Neural progenitor cell (in vitro differentiated cells): ENCODE measurements at regions not wholly inside any gene's neighbourhood (a gene's known extent, or its start where the extent isn't known, plus 50 kb on each side); places are given as distances from the start of the nearest gene placed in this dataset.

Source experiments
- DNase-seq: peaks from one replicate; pipeline ENCODE4 v3.0.0-alpha.2; 2016; ENCODE audit warnings: low spot score
- H2AFZ ChIP-seq: fragments of 200-600 bp; sonication (generic); replicated peaks from 2 replicates; pipeline ENCODE4 v1.6.1; 2016; ENCODE audit warnings: antibody characterized with exemption
- H3F3A ChIP-seq: fragments of 200-600 bp; sonication (generic); 2 replicates; pipeline ENCODE4 v1.6.1; 2016; ENCODE audit warnings: antibody characterized with exemption, low read depth
- H3K27ac ChIP-seq: fragments of 200-600 bp; sonication (generic); 2 replicates; pipeline ENCODE4 v1.5.1; 2016; ENCODE audit warnings: mild to moderate bottlenecking
- H3K27me3 ChIP-seq: fragments of 200-600 bp; sonication (generic); 2 replicates; pipeline ENCODE4 v1.6.1; 2016; ENCODE audit warnings: mild to moderate bottlenecking, moderate library complexity
- H3K36me3 ChIP-seq: fragments of 200-600 bp; sonication (generic); 2 replicates; pipeline ENCODE4 v1.5.1; 2016
- H3K4me1 ChIP-seq: fragments of 200-600 bp; sonication (generic); 2 replicates; pipeline ENCODE4 v1.6.1; 2016; ENCODE audit warnings: mixed run types
- H3K4me2 ChIP-seq: fragments of 200-600 bp; sonication (generic); 2 replicates; pipeline ENCODE4 v1.6.1; 2016
- H3K4me3 ChIP-seq: fragments of 200-600 bp; sonication (generic); 2 replicates; pipeline ENCODE4 v1.5.1; 2016
- H3K79me2 ChIP-seq: fragments of 200-600 bp; sonication (generic); 2 replicates; pipeline ENCODE4 v1.6.1; 2016; ENCODE audit warnings: low read depth
- H3K9ac ChIP-seq: fragments of 200-600 bp; sonication (generic); 2 replicates; pipeline ENCODE4 v1.6.1; 2016
- H3K9me3 ChIP-seq: fragments of 200-600 bp; sonication (generic); 2 replicates; pipeline ENCODE4 v1.5.1; 2016; ENCODE audit warnings: low read depth
- H4K20me1 ChIP-seq: fragments of 200-600 bp; sonication (generic); 2 replicates; pipeline ENCODE4 v1.6.1; 2016; ENCODE audit warnings: low read depth
- H3K27ac Mint-ChIP-seq: 3 replicates; pipeline ENCODE4 v1.8.0; 2021; ENCODE audit warnings: mixed read lengths
- H3K27me3 Mint-ChIP-seq: 2 replicates; pipeline ENCODE4 v1.8.0; 2022; ENCODE audit warnings: low read depth, mild to moderate bottlenecking, inconsistent platforms, moderate library complexity, mixed read lengths; ENCODE audit not compliant: insufficient read depth
- H3K36me3 Mint-ChIP-seq: 3 replicates; pipeline ENCODE4 v1.8.0; 2021; ENCODE audit warnings: mixed read lengths
- H3K4me1 Mint-ChIP-seq: 3 replicates; pipeline ENCODE4 v1.8.0; 2021; ENCODE audit warnings: mixed read lengths
- H3K4me3 Mint-ChIP-seq: 3 replicates; pipeline ENCODE4 v1.8.0; 2021; ENCODE audit warnings: mild to moderate bottlenecking, moderate library complexity, mixed read lengths
- H3K9me3 Mint-ChIP-seq: 3 replicates; pipeline ENCODE4 v1.8.0; 2020; ENCODE audit warnings: mixed read lengths
- EZH2 ChIP-seq: fragments of 200-600 bp; sonication (generic); IDR thresholded peaks from 2 replicates; pipeline ENCODE4 v1.6.1; 2017; ENCODE audit warnings: antibody characterized with exemption, mild to moderate bottlenecking, moderate library complexity
- EZH2phosphoT487 ChIP-seq: fragments of 200-600 bp; sonication (generic); IDR thresholded peaks from 2 replicates; pipeline ENCODE4 v1.6.1; 2017; ENCODE audit warnings: antibody characterized with exemption
- TF ChIP-seq, protein P1 (sequence below): fragments of 200-600 bp; sonication (generic); IDR thresholded peaks from 2 replicates; pipeline ENCODE4 v1.5.1; 2017; ENCODE audit warnings: antibody characterized with exemption, mild to moderate bottlenecking

DNA sequence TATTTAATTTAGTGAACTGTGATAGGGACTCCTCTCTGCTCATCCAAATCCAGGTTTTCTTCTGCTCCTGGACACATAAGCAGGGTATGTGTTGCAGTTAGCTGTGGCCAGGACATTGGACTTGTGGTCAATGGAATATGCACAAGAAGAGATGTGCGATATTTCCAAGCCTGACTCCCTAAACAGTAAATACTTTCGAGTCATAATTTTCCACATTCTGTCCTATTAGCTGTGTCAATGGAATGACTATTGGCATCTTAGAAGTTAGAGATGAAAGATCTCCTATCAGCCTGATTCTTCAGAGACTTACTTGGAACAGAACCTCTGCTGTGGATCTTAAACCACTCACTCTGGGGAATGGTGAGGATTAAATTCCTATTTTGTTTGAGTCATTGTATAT, 771.0 kb downstream of the EFNB2 start:
- H3K4me3 Mint-ChIP-seq, result no peak overlapping the region
- no peaks in the 10 kb centered on the region for H3K4me1 ChIP-seq
- no peak overlapping the region for H3K27ac ChIP-seq

DNA sequence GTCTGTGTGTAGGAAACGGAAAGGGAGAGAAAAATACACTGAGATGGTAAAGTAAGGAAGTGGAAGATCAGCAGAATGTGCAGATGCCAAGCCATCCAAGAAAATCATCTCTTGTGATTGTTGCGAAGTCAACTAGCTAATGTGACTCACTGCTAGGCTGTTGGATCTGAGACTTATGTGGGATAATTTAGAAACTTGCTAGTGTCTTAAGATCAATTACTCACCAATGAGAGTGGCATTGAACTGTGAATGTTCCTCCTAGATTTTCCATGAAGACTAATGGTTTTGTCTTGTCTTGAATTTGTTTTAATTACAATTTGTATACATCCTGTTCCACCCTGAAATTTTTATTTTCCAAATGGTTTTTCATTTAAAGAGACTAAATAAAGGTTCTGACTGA, 771.6 kb downstream of the EFNB2 start:
- peaks cover 2% of the 10 kb centered on the region for H3K27me3 Mint-ChIP-seq
- no peaks in the 10 kb centered on the region for H3K36me3 Mint-ChIP-seq
- Histone ChIP-seq H3K27me3 (no peaks in the 10 kb centered on the region), H3K36me3 (no peaks in the 10 kb centered on the region), H3K79me2 (no peaks in the 10 kb centered on the region), H2AFZ (no peak overlapping the region), H3K27ac (no peak overlapping the region), H3F3A (no peaks in the 10 kb centered on the region), H3K4me1 (no peaks in the 10 kb centered on the region), H3K4me2 (no peak overlapping the region), H3K9ac (no peak overlapping the region), H3K4me3 (no peak overlapping the region), H3K9me3 (no peaks in the 10 kb centered on the region), H4K20me1 (no peaks in the 10 kb centered on the region)
- H3K4me1 Mint-ChIP-seq, result no peaks in the 10 kb centered on the region
- no peaks in the 10 kb centered on the region for H3K9me3 Mint-ChIP-seq
- H3K27ac Mint-ChIP-seq, result no peak overlapping the region
- no peak for TF ChIP-seq EZH2
- TF ChIP-seq, protein P1, sequence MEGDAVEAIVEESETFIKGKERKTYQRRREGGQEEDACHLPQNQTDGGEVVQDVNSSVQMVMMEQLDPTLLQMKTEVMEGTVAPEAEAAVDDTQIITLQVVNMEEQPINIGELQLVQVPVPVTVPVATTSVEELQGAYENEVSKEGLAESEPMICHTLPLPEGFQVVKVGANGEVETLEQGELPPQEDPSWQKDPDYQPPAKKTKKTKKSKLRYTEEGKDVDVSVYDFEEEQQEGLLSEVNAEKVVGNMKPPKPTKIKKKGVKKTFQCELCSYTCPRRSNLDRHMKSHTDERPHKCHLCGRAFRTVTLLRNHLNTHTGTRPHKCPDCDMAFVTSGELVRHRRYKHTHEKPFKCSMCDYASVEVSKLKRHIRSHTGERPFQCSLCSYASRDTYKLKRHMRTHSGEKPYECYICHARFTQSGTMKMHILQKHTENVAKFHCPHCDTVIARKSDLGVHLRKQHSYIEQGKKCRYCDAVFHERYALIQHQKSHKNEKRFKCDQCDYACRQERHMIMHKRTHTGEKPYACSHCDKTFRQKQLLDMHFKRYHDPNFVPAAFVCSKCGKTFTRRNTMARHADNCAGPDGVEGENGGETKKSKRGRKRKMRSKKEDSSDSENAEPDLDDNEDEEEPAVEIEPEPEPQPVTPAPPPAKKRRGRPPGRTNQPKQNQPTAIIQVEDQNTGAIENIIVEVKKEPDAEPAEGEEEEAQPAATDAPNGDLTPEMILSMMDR, result no peak
- TF ChIP-seq EZH2phosphoT487, result no peak
- DNase-seq, result no peak
- H3K4me3 Mint-ChIP-seq, result no peak overlapping the region

More for the DNA sequence above, 771.0 kb downstream of the EFNB2 start:
- no peak overlapping the region for H3K27ac Mint-ChIP-seq
- H3K36me3 Mint-ChIP-seq, result no peaks in the 10 kb centered on the region
- Histone ChIP-seq H3K36me3 (no peaks in the 10 kb centered on the region), H3K9me3 (no peaks in the 10 kb centered on the region), H3K79me2 (no peaks in the 10 kb centered on the region), H4K20me1 (no peaks in the 10 kb centered on the region), H2AFZ (no peak overlapping the region), H3F3A (no peaks in the 10 kb centered on the region), H3K4me3 (no peak overlapping the region), H3K9ac (no peak overlapping the region), H3K27me3 (no peaks in the 10 kb centered on the region), H3K4me2 (no peak overlapping the region)
- peaks cover 3% of the 10 kb centered on the region for H3K9me3 Mint-ChIP-seq
- peaks cover 2% of the 10 kb centered on the region for H3K27me3 Mint-ChIP-seq
- TF ChIP-seq, protein P1, result no peak
- TF ChIP-seq EZH2phosphoT487 (no peak), EZH2 (no peak)
- H3K4me1 Mint-ChIP-seq, result no peaks in the 10 kb centered on the region
- DNase-seq, result no peak

DNA sequence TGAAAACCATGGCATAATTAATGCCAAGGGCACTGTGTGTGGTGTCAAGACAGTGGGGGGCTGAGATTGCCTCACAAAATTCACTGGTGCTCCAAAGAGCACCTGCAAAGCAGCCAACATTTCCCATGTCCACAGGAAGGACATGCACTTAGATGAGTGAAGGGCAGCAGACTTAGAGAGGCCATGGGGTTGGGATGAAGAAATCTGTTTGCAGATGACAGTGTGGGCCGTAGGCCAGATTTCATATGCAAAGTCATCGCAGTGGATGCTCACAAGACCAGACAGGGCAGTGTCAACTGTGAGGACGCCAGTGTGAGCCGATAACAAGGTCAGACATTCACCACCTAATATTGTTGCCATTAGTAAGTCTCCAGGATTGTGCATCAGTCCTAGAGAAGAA, 773.4 kb downstream of the EFNB2 start:
- no peak for DNase-seq
- H3K27me3 Mint-ChIP-seq, result peaks cover 2% of the 10 kb centered on the region

More for the DNA sequence above, 773.4 kb downstream of the EFNB2 start:
- no peaks in the 10 kb centered on the region for H3K9me3 Mint-ChIP-seq
- no peak overlapping the region for H3K4me3 ChIP-seq
- H3K27ac Mint-ChIP-seq, result no peak overlapping the region
- H4K20me1 ChIP-seq, result no peaks in the 10 kb centered on the region
- no peaks in the 10 kb centered on the region for H3K27me3 ChIP-seq
- no peaks in the 10 kb centered on the region for H3F3A ChIP-seq
- H3K9ac ChIP-seq, result no peak overlapping the region
- no peak overlapping the region for H3K4me2 ChIP-seq
- H3K4me3 Mint-ChIP-seq, result no peak overlapping the region
- H3K4me1 Mint-ChIP-seq, result no peaks in the 10 kb centered on the region
- no peak overlapping the region for H2AFZ ChIP-seq
- no peaks in the 10 kb centered on the region for H3K36me3 Mint-ChIP-seq
- H3K36me3 ChIP-seq, result no peaks in the 10 kb centered on the region
- H3K79me2 ChIP-seq, result no peaks in the 10 kb centered on the region
- H3K9me3 ChIP-seq, result no peaks in the 10 kb centered on the region
- no peak overlapping the region for H3K27ac ChIP-seq
- TF ChIP-seq EZH2phosphoT487 (no peak), EZH2 (no peak)
- TF ChIP-seq, protein P1, result no peak
- H3K4me1 ChIP-seq, result no peaks in the 10 kb centered on the region
